ENCODE measurements at regions not wholly inside any gene's neighbourhood (a gene's known extent, or its start where the extent isn't known, plus 50 kb on each side); places are given as distances from the start of the nearest gene placed in this dataset.

DNA sequence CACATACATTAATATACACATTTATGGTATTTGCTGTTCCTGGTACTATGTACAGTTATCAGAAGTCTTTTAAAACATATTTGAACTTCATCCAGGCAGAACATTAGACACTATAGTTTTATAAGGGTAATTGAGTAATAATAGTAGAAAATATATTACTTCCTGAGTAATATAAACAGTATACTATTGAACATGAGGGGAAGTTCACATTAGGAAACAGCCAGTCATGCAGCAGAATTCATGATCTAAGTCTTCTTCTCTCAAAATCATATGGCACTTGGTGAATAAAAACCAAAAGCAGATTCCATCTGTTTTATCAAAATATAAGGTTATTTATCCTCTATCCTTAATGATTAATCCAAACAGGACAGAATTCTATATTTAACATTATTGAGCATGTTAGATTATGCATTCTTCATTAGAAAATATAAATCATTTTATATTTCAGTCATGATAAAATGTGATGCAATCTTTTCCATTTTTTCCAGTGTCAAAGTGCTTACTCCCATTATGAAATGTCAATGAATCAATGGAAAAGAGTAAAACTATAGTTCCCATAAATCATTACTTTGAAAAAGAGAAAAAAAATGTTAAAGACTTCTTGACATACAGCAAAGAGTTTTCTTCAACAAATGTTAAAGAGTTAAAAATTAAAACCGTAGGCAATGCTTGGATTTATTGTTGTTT is 584.3 kb upstream of the TUSC1 start:
- H3K4me3 ChIP-seq (ENCODE audit: low read length): no peak overlapping the region
- intact Hi-C loops (cut with micrococcal nuclease): no loop called here
- ATAC-seq (no peak), DNase-seq (no peak)
- H3K4me3 Mint-ChIP-seq: no peak overlapping the region
- no peaks in the 10 kb centered on the region for H3K27me3 ChIP-seq (ENCODE audit: control insufficient read depth, insufficient read depth, low read length)
- H3K9me3 ChIP-seq (ENCODE audit: control insufficient read depth, insufficient read depth, low read length): peaks cover 3% of the 10 kb centered on the region
- H3K36me3 Mint-ChIP-seq: no peaks in the 10 kb centered on the region
- no peak overlapping the region for H3K27ac Mint-ChIP-seq
- H3K4me1 Mint-ChIP-seq: no peaks in the 10 kb centered on the region
- TF ChIP-seq, protein P1, sequence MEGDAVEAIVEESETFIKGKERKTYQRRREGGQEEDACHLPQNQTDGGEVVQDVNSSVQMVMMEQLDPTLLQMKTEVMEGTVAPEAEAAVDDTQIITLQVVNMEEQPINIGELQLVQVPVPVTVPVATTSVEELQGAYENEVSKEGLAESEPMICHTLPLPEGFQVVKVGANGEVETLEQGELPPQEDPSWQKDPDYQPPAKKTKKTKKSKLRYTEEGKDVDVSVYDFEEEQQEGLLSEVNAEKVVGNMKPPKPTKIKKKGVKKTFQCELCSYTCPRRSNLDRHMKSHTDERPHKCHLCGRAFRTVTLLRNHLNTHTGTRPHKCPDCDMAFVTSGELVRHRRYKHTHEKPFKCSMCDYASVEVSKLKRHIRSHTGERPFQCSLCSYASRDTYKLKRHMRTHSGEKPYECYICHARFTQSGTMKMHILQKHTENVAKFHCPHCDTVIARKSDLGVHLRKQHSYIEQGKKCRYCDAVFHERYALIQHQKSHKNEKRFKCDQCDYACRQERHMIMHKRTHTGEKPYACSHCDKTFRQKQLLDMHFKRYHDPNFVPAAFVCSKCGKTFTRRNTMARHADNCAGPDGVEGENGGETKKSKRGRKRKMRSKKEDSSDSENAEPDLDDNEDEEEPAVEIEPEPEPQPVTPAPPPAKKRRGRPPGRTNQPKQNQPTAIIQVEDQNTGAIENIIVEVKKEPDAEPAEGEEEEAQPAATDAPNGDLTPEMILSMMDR (IDR thresholded peaks at IDR 0.05): no peak
- 90% methylated on average over 1 of the region's 1 CpG for WGBS (ENCODE audit: insufficient coverage)
- no peaks in the 10 kb centered on the region for H3K36me3 ChIP-seq (ENCODE audit: control insufficient read depth, insufficient read depth, low read length)
- H3K27me3 Mint-ChIP-seq (ENCODE audit: low read depth in 2 of 2): no peaks in the 10 kb centered on the region
- peaks cover 11 to 23% of the 10 kb centered on the region in 2 donors for H3K9me3 Mint-ChIP-seq
- H3K27ac ChIP-seq (ENCODE audit: low read length): no peak overlapping the region
- no peaks in the 10 kb centered on the region for H3K4me1 ChIP-seq (ENCODE audit: control insufficient read depth, insufficient read depth, low read length)

DNA sequence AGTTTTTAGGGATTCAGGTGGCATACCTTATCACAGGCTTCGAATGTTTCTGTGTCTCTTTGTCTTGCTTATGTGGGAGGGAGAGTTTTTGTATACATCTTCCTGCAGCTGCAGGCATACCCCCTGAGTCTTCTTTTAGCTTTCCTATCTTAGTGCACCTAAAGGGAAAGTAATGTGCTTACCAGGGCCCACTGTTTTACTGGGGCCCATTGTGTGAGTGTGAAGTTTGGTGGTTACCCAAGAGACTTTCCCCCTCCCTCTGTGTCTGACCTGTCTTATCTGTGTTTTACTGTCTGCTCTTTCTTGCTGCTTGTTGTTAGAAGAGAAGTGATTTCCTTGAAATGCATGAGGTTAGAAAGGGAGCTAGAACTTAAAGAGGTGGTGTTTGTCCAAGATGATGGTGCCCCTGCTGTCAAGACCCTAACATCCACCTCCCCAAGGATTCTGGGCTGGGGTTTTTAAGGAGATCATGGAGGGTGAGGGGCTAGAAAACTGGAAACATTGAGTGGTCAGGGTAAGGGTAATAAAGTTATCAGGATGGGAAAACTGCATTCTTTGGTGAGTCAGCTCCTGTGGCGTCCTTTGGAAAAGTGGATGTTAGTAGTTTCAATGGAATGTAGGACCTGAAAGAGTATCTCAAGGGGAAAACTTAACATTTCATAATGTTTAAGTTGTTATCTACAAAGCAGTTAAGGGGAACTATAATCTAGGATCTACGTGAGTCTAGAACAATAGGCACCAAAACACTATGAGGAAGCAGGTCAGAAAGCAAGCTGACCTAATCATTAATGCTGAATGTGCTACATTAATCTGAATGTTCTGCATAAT is 583.5 kb upstream of the TUSC1 start:
- H3K27ac ChIP-seq (ENCODE audit: low read length): no peak overlapping the region
- Mint-ChIP-seq H3K4me1 (no peaks in the 10 kb centered on the region), H3K27ac (no peak overlapping the region), H3K27me3 (ENCODE audit: low read depth in 2 of 2) (no peaks in the 10 kb centered on the region), H3K9me3 (peaks cover 14 to 23% of the 10 kb centered on the region in 2 donors), H3K4me3 (no peak overlapping the region), H3K36me3 (no peaks in the 10 kb centered on the region)
- DNase-seq: no peak
- peaks cover 3% of the 10 kb centered on the region for H3K9me3 ChIP-seq (ENCODE audit: control insufficient read depth, insufficient read depth, low read length)
- WGBS (ENCODE audit: insufficient coverage): 66% methylated on average over 3 of the region's 3 CpGs
- H3K4me3 ChIP-seq (ENCODE audit: low read length): no peak overlapping the region
- no peaks in the 10 kb centered on the region for H3K4me1 ChIP-seq (ENCODE audit: control insufficient read depth, insufficient read depth, low read length)
- H3K27me3 ChIP-seq (ENCODE audit: control insufficient read depth, insufficient read depth, low read length): no peaks in the 10 kb centered on the region
- intact Hi-C loops (cut with micrococcal nuclease): no loop called here
- no peak for ATAC-seq
- H3K36me3 ChIP-seq (ENCODE audit: control insufficient read depth, insufficient read depth, low read length): no peaks in the 10 kb centered on the region
- TF ChIP-seq, protein P1 (IDR thresholded peaks at IDR 0.05): no peak

DNA sequence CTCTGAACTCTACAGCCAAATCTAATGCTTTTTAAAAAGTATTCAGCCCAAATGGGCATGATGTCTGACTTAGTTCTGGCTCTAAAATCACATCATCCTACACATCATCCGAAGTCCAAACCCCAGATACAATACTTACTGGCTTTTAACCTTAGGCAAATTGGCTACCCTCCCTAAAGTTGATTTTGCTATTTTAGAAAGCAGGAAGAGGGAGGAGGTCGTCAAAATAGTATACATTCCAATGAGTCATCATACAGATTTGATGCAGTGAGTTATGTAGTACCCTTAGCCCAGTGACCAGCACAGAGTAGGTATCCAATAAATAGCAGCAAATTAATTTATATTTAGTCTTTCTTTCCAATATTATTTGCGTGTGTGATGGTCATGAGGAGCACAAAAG is 582.0 kb upstream of the TUSC1 start:
- intact Hi-C loops (cut with micrococcal nuclease): no loop called here

More for the DNA sequence above, 582.0 kb upstream of the TUSC1 start:
- no peaks in the 10 kb centered on the region for H3K27me3 Mint-ChIP-seq (ENCODE audit: low read depth in 2 of 2)
- Histone ChIP-seq H3K9me3 (ENCODE audit: control insufficient read depth, insufficient read depth, low read length) (peaks cover 3% of the 10 kb centered on the region), H3K27me3 (ENCODE audit: control insufficient read depth, insufficient read depth, low read length) (no peaks in the 10 kb centered on the region), H3K36me3 (ENCODE audit: control insufficient read depth, insufficient read depth, low read length) (no peaks in the 10 kb centered on the region), H3K27ac (ENCODE audit: low read length) (no peak overlapping the region), H3K4me3 (ENCODE audit: low read length) (no peak overlapping the region), H3K4me1 (ENCODE audit: control insufficient read depth, insufficient read depth, low read length) (no peaks in the 10 kb centered on the region)
- 83% methylated on average over 1 of the region's 3 CpGs for WGBS (ENCODE audit: insufficient coverage)
- DNase-seq (no peak), ATAC-seq (no peak)
- no peak overlapping the region for H3K27ac Mint-ChIP-seq
- H3K4me1 Mint-ChIP-seq: no peaks in the 10 kb centered on the region
- TF ChIP-seq, protein P1 (IDR thresholded peaks at IDR 0.05): no peak
- no peak overlapping the region for H3K4me3 Mint-ChIP-seq
- H3K36me3 Mint-ChIP-seq: no peaks in the 10 kb centered on the region
- peaks cover 14 to 18% of the 10 kb centered on the region in 2 donors for H3K9me3 Mint-ChIP-seq

All from natural killer cell (primary cell).